BE2C (cell line): ENCODE measurements at regions not wholly inside any gene's neighbourhood (a gene's known extent, or its start where the extent isn't known, plus 50 kb on each side); places are given as distances from the start of the nearest gene placed in this dataset.

ENCODE experiments used
- DNase-seq: peaks from one replicate; pipeline ENCODE4 v3.0.0-alpha.2; 2020
- H3K27me3 ChIP-seq: fragments of 250-450 bp; sonication (Bioruptor Pico); 2 replicates; pipeline ENCODE4 v1.5.1; 2020; ENCODE audit warnings: mild to moderate bottlenecking
- H3K36me3 ChIP-seq: fragments of 250-450 bp; sonication (Bioruptor Pico); 2 replicates; pipeline ENCODE4 v1.5.1; 2020; ENCODE audit warnings: mild to moderate bottlenecking
- H3K4me1 ChIP-seq: fragments of 250-450 bp; sonication (Bioruptor Pico); 2 replicates; pipeline ENCODE4 v1.5.1; 2020
- H3K4me3 ChIP-seq: 2 replicates; pipeline ENCODE4 v1.5.1; 2011; ENCODE audit warnings: low read depth, low read length
- H3K9me3 ChIP-seq: fragments of 250-450 bp; sonication (Bioruptor Pico); 2 replicates; pipeline ENCODE4 v1.5.1; 2020
- CTCF ChIP-seq: IDR thresholded peaks from 2 replicates; pipeline ENCODE4 v1.5.1; 2012; ENCODE audit warnings: mild to moderate bottlenecking, low read depth, low read length

GRCh38 chr5:53368516-53368915 is 111.9 kb upstream of the FST start:
- Histone ChIP-seq H3K36me3 (no peaks in the 10 kb centered on the region), H3K9me3 (no peaks in the 10 kb centered on the region), H3K27me3 (no peaks in the 10 kb centered on the region), H3K4me3 (no peak overlapping the region), H3K4me1 (no peaks in the 10 kb centered on the region)
- no peak for DNase-seq
- TF ChIP-seq CTCF = no peak

- no peak for TF ChIP-seq CTCF
Observed at GRCh38 chr5:53368966-53369605, 111.3 kb upstream of the FST start.

GRCh38 chr5:53369681-53370080 is 110.7 kb upstream of the FST start:
- TF ChIP-seq CTCF = no peak
- Histone ChIP-seq H3K4me1 (no peaks in the 10 kb centered on the region), H3K9me3 (no peaks in the 10 kb centered on the region), H3K27me3 (no peaks in the 10 kb centered on the region), H3K4me3 (no peak overlapping the region), H3K36me3 (no peaks in the 10 kb centered on the region)
- no peak for DNase-seq

More at GRCh38 chr5:53368966-53369605, 111.3 kb upstream of the FST start:
- H3K4me1 ChIP-seq = no peaks in the 10 kb centered on the region
- H3K36me3 ChIP-seq = no peaks in the 10 kb centered on the region
- H3K9me3 ChIP-seq = no peaks in the 10 kb centered on the region
- H3K27me3 ChIP-seq = no peaks in the 10 kb centered on the region
- no peak overlapping the region for H3K4me3 ChIP-seq
- DNase-seq = no peak

DNA sequence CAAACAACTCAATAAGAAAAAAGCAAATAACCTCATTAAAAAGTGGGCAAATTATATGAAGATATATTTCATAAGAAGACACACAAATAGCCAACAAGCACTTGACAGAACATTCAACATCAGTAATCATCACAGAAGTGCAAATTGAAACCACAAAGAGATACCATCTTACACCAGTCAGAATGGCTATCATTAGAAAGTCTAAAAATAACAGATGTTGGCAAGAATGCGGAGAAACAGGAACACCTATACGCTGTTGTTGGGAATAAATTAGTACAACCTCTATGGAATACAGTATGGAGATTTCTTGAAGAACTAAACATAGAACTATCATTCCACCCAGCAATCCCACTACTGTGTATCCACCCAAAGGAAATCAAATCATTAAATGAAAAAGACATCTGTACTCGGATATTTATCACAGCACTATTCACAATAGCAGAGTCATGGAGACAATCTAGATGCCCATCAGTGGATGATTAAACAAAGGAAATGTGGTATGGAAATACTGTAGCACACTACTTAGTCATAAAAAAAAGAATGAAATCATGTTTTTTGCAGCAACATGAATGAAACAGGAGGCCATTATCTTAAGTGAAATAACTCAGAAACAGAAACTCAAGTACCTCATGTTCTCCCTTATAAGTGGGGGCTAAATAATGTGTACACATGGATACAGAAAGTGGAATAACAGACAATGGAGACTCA is 106.8 kb upstream of the FST start:
- no peaks in the 10 kb centered on the region for H3K27me3 ChIP-seq
- DNase-seq = no peak
- H3K4me3 ChIP-seq = no peak overlapping the region
- no peaks in the 10 kb centered on the region for H3K36me3 ChIP-seq
- no peaks in the 10 kb centered on the region for H3K9me3 ChIP-seq
- H3K4me1 ChIP-seq = no peaks in the 10 kb centered on the region
- no peak for TF ChIP-seq CTCF

- no peak for DNase-seq
- TF ChIP-seq CTCF = no peak
- Histone ChIP-seq H3K27me3 (no peaks in the 10 kb centered on the region), H3K4me3 (no peak overlapping the region), H3K4me1 (no peaks in the 10 kb centered on the region), H3K9me3 (no peaks in the 10 kb centered on the region), H3K36me3 (no peaks in the 10 kb centered on the region)
Observed at GRCh38 chr5:53376853-53377252, 103.6 kb upstream of the FST start.

DNA sequence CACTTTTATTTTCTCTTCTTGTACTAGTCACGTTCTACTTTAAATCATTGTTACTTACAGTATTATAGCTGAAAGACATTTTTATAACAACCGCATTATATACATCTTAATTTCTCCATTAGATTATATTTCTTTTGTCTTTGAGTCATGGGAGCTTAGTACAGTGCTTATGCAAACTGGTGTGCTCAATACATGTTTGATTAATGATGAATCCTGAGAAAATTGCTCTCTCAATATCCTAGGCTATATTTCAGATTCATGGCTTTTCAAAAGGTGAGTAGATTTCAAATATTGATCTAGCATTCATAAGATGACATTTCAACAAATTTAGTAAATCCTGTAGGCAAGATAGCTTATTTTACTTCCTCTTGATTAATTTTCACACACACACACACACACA is 102.2 kb upstream of the FST start:
- no peak for DNase-seq
- Histone ChIP-seq H3K9me3 (no peaks in the 10 kb centered on the region), H3K27me3 (no peaks in the 10 kb centered on the region), H3K4me1 (no peaks in the 10 kb centered on the region), H3K36me3 (no peaks in the 10 kb centered on the region), H3K4me3 (no peak overlapping the region)
- TF ChIP-seq CTCF = no peak
